DMS 273 treated with DMSO at 0.1 percent for 48 hours (cell line): ENCODE measurements at regions not wholly inside any gene's neighbourhood (a gene's known extent, or its start where the extent isn't known, plus 50 kb on each side); places are given as distances from the start of the nearest gene placed in this dataset.
"Not testable (repeated sequence)": the region's sequence is repeated elsewhere in the genome, so short reads cannot be mapped to it uniquely, and the experiment has no call there.

Experiments
- DNase-seq: peaks from one replicate; lab custom pipeline; 2025; lab: John Stamatoyannopoulos, UW

- DNase-seq: no peak
These were observed 691.1 kb upstream of the SPRY2 start for GRCh38 chr13:81031996-81032395.

- DNase-seq: no peak
These were observed 684.2 kb upstream of the SPRY2 start for GRCh38 chr13:81025091-81025490.

GRCh38 chr13:81021284-81021840, 680.4 kb upstream of the SPRY2 start:
- no peak for DNase-seq

- no peak for DNase-seq
These were observed 679.1 kb upstream of the SPRY2 start for GRCh38 chr13:81020010-81020409.

- DNase-seq: no peak
These were observed 678.0 kb upstream of the SPRY2 start for GRCh38 chr13:81018936-81019335.

- peak; percentile 11 for DNase-seq
These were observed 676.7 kb upstream of the SPRY2 start for GRCh38 chr13:81017513-81018152.

- no peak for DNase-seq
These were observed 671.1 kb upstream of the SPRY2 start for GRCh38 chr13:81012031-81012430.

- DNase-seq: no peak
These were observed 661.0 kb upstream of the SPRY2 start for GRCh38 chr13:81001828-81002385.

GRCh38 chr13:80998603-80999002, 657.7 kb upstream of the SPRY2 start:
- DNase-seq: not testable (repeated sequence)

- no peak for DNase-seq
These were observed 648.8 kb upstream of the SPRY2 start for GRCh38 chr13:80989747-80990146.

- no peak for DNase-seq
These were observed 648.3 kb upstream of the SPRY2 start for GRCh38 chr13:80989241-80989640.

- DNase-seq: no peak
These were observed 647.6 kb upstream of the SPRY2 start for GRCh38 chr13:80988391-80989151.

- no peak for DNase-seq
These were observed 638.2 kb upstream of the SPRY2 start for GRCh38 chr13:80979035-80979641.

- no peak for DNase-seq
These were observed 636.2 kb upstream of the SPRY2 start for GRCh38 chr13:80977168-80977567.

GRCh38 chr13:80975903-80976302, 635.0 kb upstream of the SPRY2 start:
- DNase-seq: no peak

- no peak for DNase-seq
These were observed 632.8 kb upstream of the SPRY2 start for GRCh38 chr13:80973721-80974120.

GRCh38 chr13:80972857-80973478, 632.0 kb upstream of the SPRY2 start:
- DNase-seq: no peak

GRCh38 chr13:80965097-80965496, 624.2 kb upstream of the SPRY2 start:
- DNase-seq: no peak

GRCh38 chr13:80962855-80963254, 621.9 kb upstream of the SPRY2 start:
- DNase-seq: no peak

- no peak for DNase-seq
These were observed 621.2 kb upstream of the SPRY2 start for GRCh38 chr13:80962173-80962572.

- no peak for DNase-seq
These were observed 616.2 kb upstream of the SPRY2 start for GRCh38 chr13:80957019-80957655.

- no peak for DNase-seq
These were observed 614.6 kb upstream of the SPRY2 start for GRCh38 chr13:80955501-80955900.
